ENCODE measurements at regions not wholly inside any gene's neighbourhood (a gene's known extent, or its start where the extent isn't known, plus 50 kb on each side); places are given as distances from the start of the nearest gene placed in this dataset.

- no peak for DNase-seq (ENCODE audit: low spot score)
Measured at GRCh38 chr18:25724121-25724520, 366.3 kb downstream of the SS18 start.

GRCh38 chr18:25713103-25713502 lies 361.1 kb upstream of the ZNF521 start:
- DNase-seq (ENCODE audit: low spot score): no peak

- DNase-seq (ENCODE audit: low spot score): no peak
Measured at GRCh38 chr18:25710981-25711380, 359.0 kb upstream of the ZNF521 start.

GRCh38 chr18:25705650-25706049 lies 353.7 kb upstream of the ZNF521 start:
- no peak for DNase-seq (ENCODE audit: low spot score)

- DNase-seq (ENCODE audit: low spot score): no peak
Measured at GRCh38 chr18:25704494-25704893, 352.5 kb upstream of the ZNF521 start.

GRCh38 chr18:25704071-25704470 lies 352.1 kb upstream of the ZNF521 start:
- DNase-seq (ENCODE audit: low spot score): no peak

GRCh38 chr18:25701821-25702220 lies 349.9 kb upstream of the ZNF521 start:
- DNase-seq (ENCODE audit: low spot score): no peak

- no peak for DNase-seq (ENCODE audit: low spot score)
Measured at GRCh38 chr18:25686960-25687500, 335.1 kb upstream of the ZNF521 start.

- DNase-seq (ENCODE audit: low spot score): no peak
Measured at GRCh38 chr18:25685088-25685487, 333.1 kb upstream of the ZNF521 start.

GRCh38 chr18:25679491-25679890 lies 327.5 kb upstream of the ZNF521 start:
- DNase-seq (ENCODE audit: low spot score): no peak

GRCh38 chr18:25678221-25678620 lies 326.3 kb upstream of the ZNF521 start:
- no peak for DNase-seq (ENCODE audit: low spot score)

GRCh38 chr18:25675123-25675850 lies 323.3 kb upstream of the ZNF521 start:
- no peak for DNase-seq (ENCODE audit: low spot score)

GRCh38 chr18:25674183-25674582 lies 322.2 kb upstream of the ZNF521 start:
- DNase-seq (ENCODE audit: low spot score): no peak

GRCh38 chr18:25672490-25672889 lies 320.5 kb upstream of the ZNF521 start:
- DNase-seq (ENCODE audit: low spot score): no peak

- DNase-seq (ENCODE audit: low spot score): no peak
Measured at GRCh38 chr18:25669741-25670140, 317.8 kb upstream of the ZNF521 start.

GRCh38 chr18:25662272-25662671 lies 310.3 kb upstream of the ZNF521 start:
- no peak for DNase-seq (ENCODE audit: low spot score)

GRCh38 chr18:25661831-25662230 lies 309.9 kb upstream of the ZNF521 start:
- DNase-seq (ENCODE audit: low spot score): no peak

- no peak for DNase-seq (ENCODE audit: low spot score)
Measured at GRCh38 chr18:25659541-25659940, 307.6 kb upstream of the ZNF521 start.

- DNase-seq (ENCODE audit: low spot score): no peak
Measured at GRCh38 chr18:25658476-25658875, 306.5 kb upstream of the ZNF521 start.

GRCh38 chr18:25651553-25651952 lies 299.6 kb upstream of the ZNF521 start:
- no peak for DNase-seq (ENCODE audit: low spot score)

- DNase-seq (ENCODE audit: low spot score): no peak
Measured at GRCh38 chr18:25650201-25650941, 298.4 kb upstream of the ZNF521 start.

GRCh38 chr18:25648716-25649260 lies 296.8 kb upstream of the ZNF521 start:
- DNase-seq (ENCODE audit: low spot score): no peak

GRCh38 chr18:25647404-25647803 lies 295.4 kb upstream of the ZNF521 start:
- no peak for DNase-seq (ENCODE audit: low spot score)
